Gastrocnemius medialis (tissue), 4 donors: ENCODE measurements at regions not wholly inside any gene's neighbourhood (a gene's known extent, or its start where the extent isn't known, plus 50 kb on each side); places are given as distances from the start of the nearest gene placed in this dataset.

Source experiments
- ATAC-seq, 2 donors: fragments of 150-250 bp; one replicate each; pipeline ENCODE4 v1.9.1; 2016
- DNase-seq, 2 donors: peaks; one replicate each; pipeline ENCODE4 v3.0.0-alpha.2; 2019
- H3K27ac ChIP-seq, 4 donors: fragments of 200-600 bp; sonication (generic); 1 replicate in 1 of 4; 2 replicates in 3 of 4; pipeline ENCODE4 v1.5.1; 2016 to 2018; ENCODE audit warnings: mild to moderate bottlenecking in 2 of 4, moderate library complexity in 1 of 4
- H3K27me3 ChIP-seq, 3 donors: fragments of 200-600 bp; sonication (generic) in 2 of 3; 1 replicate in 1 of 3; 2 replicates in 2 of 3; pipeline versions ENCODE4 v1.5.1 to v1.6.0; 2016 to 2019; ENCODE audit warnings: mild to moderate bottlenecking in 1 of 3, moderate library complexity in 1 of 3
- H3K36me3 ChIP-seq, 2 donors: fragments of 200-600 bp; sonication (generic) in 1 of 2; one replicate each; pipeline ENCODE4 v1.5.1; 2017 to 2018
- H3K4me1 ChIP-seq, 2 donors: fragments of 200-600 bp; sonication (generic) in 1 of 2; one replicate each; pipeline ENCODE4 v1.5.1; 2016 to 2017; ENCODE audit warnings: mild to moderate bottlenecking in 2 of 2
- H3K4me3 ChIP-seq, 4 donors: fragments of 200-600 bp; sonication (generic) in 3 of 4; 1 replicate in 1 of 4; 2 replicates in 3 of 4; pipeline ENCODE4 v1.5.1; 2016 to 2019; ENCODE audit warnings: mild to moderate bottlenecking in 2 of 4
- H3K9me3 ChIP-seq, 3 donors: fragments of 200-600 bp; sonication (generic) in 2 of 3; 1 replicate in 1 of 3; 2 replicates in 2 of 3; pipeline ENCODE4 v1.5.1; 2016 to 2019
- POLR2A ChIP-seq, 2 donors: fragments of 450-650 bp; IDR thresholded peaks; one replicate each; pipeline ENCODE4 v1.6.1; 2017; ENCODE audit warnings: antibody characterized with exemption in 2 of 2, mild to moderate bottlenecking in 2 of 2, moderate library complexity in 2 of 2
- in situ Hi-C, 4 donors: fragments of 200-750 bp; cut with MboI; loops; one replicate each; pipeline versions ENCODE4 v1.15.0 to v1.8.0; 2017; ENCODE audit warnings: low sequenced_read_pairs in 4 of 4
- intact Hi-C: fragments of 100-400 bp; cut with DNase I; formaldehyde crosslinking; loops from one replicate; pipeline ENCODE4 v1.15.1; 2023; ENCODE audit warnings: low total_unique reads
- TF ChIP-seq, protein P1 (sequence below), 5 experiments: fragments of 450-650 bp in 3 of 5; fragments of 200-600 bp in 2 of 5; sonication (generic) in 2 of 5; IDR thresholded peaks in 4 of 5; conservative IDR thresholded peaks in 1 of 5; 1 replicate in 4 of 5; 2 replicates in 1 of 5; pipeline ENCODE4 v1.5.1; 2016 to 2019; ENCODE audit warnings: antibody characterized with exemption in 5 of 5, mild to moderate bottlenecking in 3 of 5, moderate library complexity in 3 of 5

DNA sequence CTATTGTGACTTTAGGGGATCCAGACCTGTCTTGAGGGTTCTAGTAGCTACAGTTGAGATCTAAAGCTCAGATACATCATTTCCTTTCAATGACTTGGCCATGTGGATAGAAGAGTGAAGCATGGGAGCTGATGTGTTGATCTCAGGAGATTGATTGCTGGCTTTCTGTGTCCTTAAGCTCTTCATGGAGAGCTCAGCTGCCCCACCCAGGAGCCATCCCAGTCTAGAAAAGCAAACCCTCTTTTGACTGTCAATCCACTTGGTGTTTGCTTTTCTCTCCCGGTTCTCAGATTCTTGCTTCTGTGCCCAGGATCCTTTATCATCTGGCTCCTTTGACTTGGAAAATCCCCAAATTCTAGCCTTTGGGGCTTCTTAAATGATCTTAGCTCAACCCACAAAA is 87.2 kb downstream of the ATP1A1 start:
- in situ Hi-C loops (no loop called here), intact Hi-C loops (no loop called here)
- H3K27ac ChIP-seq = no peak overlapping the region
- ATAC-seq (no peak), DNase-seq (no peak)
- no peak overlapping the region for H3K4me3 ChIP-seq
- H3K36me3 ChIP-seq = no peaks in the 10 kb centered on the region
- H3K27me3 ChIP-seq = no peaks in the 10 kb centered on the region
- TF ChIP-seq, protein P1, sequence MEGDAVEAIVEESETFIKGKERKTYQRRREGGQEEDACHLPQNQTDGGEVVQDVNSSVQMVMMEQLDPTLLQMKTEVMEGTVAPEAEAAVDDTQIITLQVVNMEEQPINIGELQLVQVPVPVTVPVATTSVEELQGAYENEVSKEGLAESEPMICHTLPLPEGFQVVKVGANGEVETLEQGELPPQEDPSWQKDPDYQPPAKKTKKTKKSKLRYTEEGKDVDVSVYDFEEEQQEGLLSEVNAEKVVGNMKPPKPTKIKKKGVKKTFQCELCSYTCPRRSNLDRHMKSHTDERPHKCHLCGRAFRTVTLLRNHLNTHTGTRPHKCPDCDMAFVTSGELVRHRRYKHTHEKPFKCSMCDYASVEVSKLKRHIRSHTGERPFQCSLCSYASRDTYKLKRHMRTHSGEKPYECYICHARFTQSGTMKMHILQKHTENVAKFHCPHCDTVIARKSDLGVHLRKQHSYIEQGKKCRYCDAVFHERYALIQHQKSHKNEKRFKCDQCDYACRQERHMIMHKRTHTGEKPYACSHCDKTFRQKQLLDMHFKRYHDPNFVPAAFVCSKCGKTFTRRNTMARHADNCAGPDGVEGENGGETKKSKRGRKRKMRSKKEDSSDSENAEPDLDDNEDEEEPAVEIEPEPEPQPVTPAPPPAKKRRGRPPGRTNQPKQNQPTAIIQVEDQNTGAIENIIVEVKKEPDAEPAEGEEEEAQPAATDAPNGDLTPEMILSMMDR (IDR thresholded peaks at IDR 0.05 in 4 of 5, conservative IDR thresholded peaks at IDR 0.05 in 1 of 5) = no peak
- no peak for TF ChIP-seq POLR2A (IDR thresholded peaks at IDR 0.05)
- peaks cover 0 to 6% of the 10 kb centered on the region in 2 donors for H3K4me1 ChIP-seq
- H3K9me3 ChIP-seq = no peaks in the 10 kb centered on the region

DNA sequence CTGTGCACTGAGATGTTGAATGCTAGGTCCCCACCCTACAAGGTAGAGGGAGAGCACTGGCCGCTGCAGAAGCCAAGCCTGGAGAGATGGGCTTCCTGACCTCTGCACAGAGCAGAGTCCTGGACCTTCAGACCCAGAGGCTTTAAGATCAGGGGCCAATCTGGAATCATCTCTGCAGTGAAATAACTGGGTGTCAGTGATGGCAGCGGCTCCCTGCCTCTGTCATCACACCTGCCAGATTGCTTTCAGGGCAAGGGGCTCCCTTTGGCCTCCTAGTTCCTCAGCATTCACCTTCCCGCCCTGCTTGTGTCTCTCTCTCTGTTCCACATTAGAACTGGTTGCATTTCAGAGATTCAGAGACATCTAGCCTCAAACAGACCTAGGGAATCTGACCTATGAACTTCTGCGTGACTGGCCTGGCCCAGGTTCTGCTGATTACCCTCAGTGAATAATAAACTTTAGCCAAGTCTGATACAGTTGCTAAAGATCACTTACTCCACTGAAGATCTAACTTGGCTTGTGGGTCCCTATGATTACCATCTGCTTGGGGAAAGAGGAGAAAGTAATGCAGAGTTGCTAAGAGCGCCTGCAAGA is 87.8 kb downstream of the ATP1A1 start:
- ATAC-seq (no peak), DNase-seq (no peak)
- no peak overlapping the region for H3K4me3 ChIP-seq
- in situ Hi-C loops = no loop called here
- H3K9me3 ChIP-seq = no peaks in the 10 kb centered on the region
- no peak overlapping the region for H3K27ac ChIP-seq
- H3K36me3 ChIP-seq = no peaks in the 10 kb centered on the region
- no peaks in the 10 kb centered on the region for H3K27me3 ChIP-seq
- H3K4me1 ChIP-seq = peaks cover 0 to 6% of the 10 kb centered on the region in 2 donors
- no peak for TF ChIP-seq POLR2A (IDR thresholded peaks at IDR 0.05)
- TF ChIP-seq, protein P1 (IDR thresholded peaks at IDR 0.05 in 4 of 5, conservative IDR thresholded peaks at IDR 0.05 in 1 of 5) = no peak
- intact Hi-C loops = no loop called here

DNA sequence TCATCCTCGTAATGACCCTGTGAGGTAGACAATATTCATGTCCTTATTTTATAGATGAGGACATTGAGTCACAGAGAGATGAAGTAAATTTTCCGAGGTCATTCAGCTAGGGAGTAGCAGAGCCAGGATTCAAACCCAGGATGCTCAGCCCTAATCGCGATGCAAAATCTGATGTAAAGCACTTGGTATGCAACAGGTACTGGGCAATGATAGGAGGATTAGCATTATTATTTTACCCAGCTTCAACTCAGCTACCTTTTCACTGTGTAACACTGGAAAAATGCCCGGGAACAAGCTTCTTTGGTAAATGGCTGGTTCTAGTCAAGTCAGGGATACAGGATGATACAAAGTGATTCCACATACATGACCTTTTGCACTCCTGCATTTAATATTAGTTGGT is 88.7 kb downstream of the ATP1A1 start:
- H3K36me3 ChIP-seq = no peaks in the 10 kb centered on the region
- no peak overlapping the region for H3K4me3 ChIP-seq
- no peak for DNase-seq
- intact Hi-C loops = no loop called here
- no peak for ATAC-seq
- in situ Hi-C loops = no loop called here
- TF ChIP-seq, protein P1 (IDR thresholded peaks at IDR 0.05 in 4 of 5, conservative IDR thresholded peaks at IDR 0.05 in 1 of 5) = no peak
- no peak for TF ChIP-seq POLR2A (IDR thresholded peaks at IDR 0.05)
- H3K27me3 ChIP-seq = no peaks in the 10 kb centered on the region
- H3K9me3 ChIP-seq = no peaks in the 10 kb centered on the region
- H3K27ac ChIP-seq = no peak overlapping the region
- peaks cover 0 to 6% of the 10 kb centered on the region in 2 donors for H3K4me1 ChIP-seq

DNA sequence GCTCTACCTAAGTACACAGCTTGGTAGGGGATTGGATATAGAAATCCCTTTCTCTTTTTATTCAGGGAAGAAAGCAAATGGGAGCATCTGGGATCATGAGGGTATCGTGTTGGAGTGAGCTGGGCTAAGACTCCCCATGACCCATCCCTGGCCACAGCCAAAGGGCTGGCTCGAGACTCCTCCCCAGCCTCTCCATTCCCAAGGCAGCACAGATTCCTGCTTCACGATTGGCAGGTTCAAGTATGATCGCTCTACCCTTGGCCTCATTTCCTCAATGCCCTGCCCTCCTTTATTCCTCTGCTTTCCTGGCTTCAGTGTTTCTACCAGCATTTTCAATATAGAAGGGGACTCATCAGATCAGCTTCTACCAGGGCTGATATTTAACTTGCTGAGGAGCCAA is 89.7 kb downstream of the ATP1A1 start:
- no peaks in the 10 kb centered on the region for H3K36me3 ChIP-seq
- no peak overlapping the region for H3K4me3 ChIP-seq
- in situ Hi-C loops (no loop called here), intact Hi-C loops (no loop called here)
- no peaks in the 10 kb centered on the region for H3K9me3 ChIP-seq
- DNase-seq (no peak), ATAC-seq (no peak)
- no peak overlapping the region for H3K27ac ChIP-seq
- TF ChIP-seq, protein P1 (IDR thresholded peaks at IDR 0.05 in 4 of 5, conservative IDR thresholded peaks at IDR 0.05 in 1 of 5) = no peak
- no peak for TF ChIP-seq POLR2A (IDR thresholded peaks at IDR 0.05)
- H3K27me3 ChIP-seq = no peaks in the 10 kb centered on the region
- H3K4me1 ChIP-seq = peaks cover 0 to 6% of the 10 kb centered on the region in 2 donors

DNA sequence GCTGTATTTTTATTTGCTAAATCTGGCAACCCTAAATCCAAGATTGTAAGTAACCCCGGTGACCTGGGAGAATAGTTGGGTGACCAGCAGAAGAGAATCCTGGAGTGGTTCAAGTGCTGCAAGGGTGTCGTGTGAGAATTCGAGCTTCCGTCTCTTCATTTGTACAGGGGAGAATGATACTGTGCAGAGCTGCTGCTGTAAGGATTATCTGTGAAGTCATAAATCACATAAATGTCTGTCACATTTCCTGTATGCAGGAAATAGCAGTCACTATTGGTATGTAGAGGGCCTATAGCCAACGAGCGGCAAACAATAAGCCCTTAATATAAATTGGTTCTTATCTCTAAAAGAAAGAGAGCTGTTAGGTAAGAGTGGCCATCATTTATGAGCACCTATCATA is 90.7 kb downstream of the ATP1A1 start:
- Histone ChIP-seq H3K27ac (no peak overlapping the region), H3K9me3 (no peaks in the 10 kb centered on the region), H3K27me3 (no peaks in the 10 kb centered on the region), H3K4me3 (no peak overlapping the region), H3K4me1 (no peaks in the 10 kb centered on the region), H3K36me3 (no peaks in the 10 kb centered on the region)
- DNase-seq = no peak
- ATAC-seq = no peak
- TF ChIP-seq, protein P1 (IDR thresholded peaks at IDR 0.05 in 4 of 5, conservative IDR thresholded peaks at IDR 0.05 in 1 of 5) = no peak
- no peak for TF ChIP-seq POLR2A (IDR thresholded peaks at IDR 0.05)
- intact Hi-C loops (no loop called here), in situ Hi-C loops (no loop called here)
